Stimulated activated CD4-positive, alpha-beta T cell treated with anti-CD3 and anti-CD28 coated beads, Interleukin-1b, Interleukin-23, amount 100 ng/mL, for 4 hours (primary cell): ENCODE measurements at regions not wholly inside any gene's neighbourhood (a gene's known extent, or its start where the extent isn't known, plus 50 kb on each side); places are given as distances from the start of the nearest gene placed in this dataset.
"Not testable (repeated sequence)": the region's sequence is repeated elsewhere in the genome, so short reads cannot be mapped to it uniquely, and the experiment has no call there.

Experiments used
- DNase-seq, 2 donors: peaks; one replicate each; pipeline ENCODE4 v3.0.0-alpha.2; 2020; ENCODE audit warnings: low read depth in 2 of 2

- no peak for DNase-seq
Measured at GRCh38 chr6:84635081-84635761, 129.2 kb downstream of the TBX18 start.

- no peak for DNase-seq
Measured at GRCh38 chr6:84633771-84634170, 130.6 kb downstream of the TBX18 start.

- not testable (repeated sequence) for DNase-seq
Measured at GRCh38 chr6:84626527-84626926, 137.9 kb downstream of the TBX18 start.

GRCh38 chr6:84625506-84625905 is 138.9 kb downstream of the TBX18 start:
- DNase-seq = no peak

- DNase-seq = no peak
Measured at GRCh38 chr6:84623956-84624680, 140.3 kb downstream of the TBX18 start.

- DNase-seq = no peak
Measured at GRCh38 chr6:84618836-84619235, 145.6 kb downstream of the TBX18 start.

- no peak for DNase-seq
Measured at GRCh38 chr6:84618046-84618752, 146.2 kb downstream of the TBX18 start.

- no peak for DNase-seq
Measured at GRCh38 chr6:84615987-84616386, 148.4 kb downstream of the TBX18 start.

GRCh38 chr6:84615113-84615850 is 149.1 kb downstream of the TBX18 start:
- DNase-seq = no peak

- no peak for DNase-seq
Measured at GRCh38 chr6:84606860-84607259, 157.5 kb downstream of the TBX18 start.

GRCh38 chr6:84605298-84605697 is 159.1 kb downstream of the TBX18 start:
- DNase-seq = no peak

- DNase-seq = no peak
Measured at GRCh38 chr6:84601366-84601765, 163.0 kb downstream of the TBX18 start.

- DNase-seq = no peak
Measured at GRCh38 chr6:84599991-84600390, 164.4 kb downstream of the TBX18 start.

GRCh38 chr6:84597238-84597875 is 167.0 kb downstream of the TBX18 start:
- no peak for DNase-seq

- no peak for DNase-seq
Measured at GRCh38 chr6:84596488-84596887, 167.9 kb downstream of the TBX18 start.

- DNase-seq = no peak
Measured at GRCh38 chr6:84588697-84589080, 175.7 kb downstream of the TBX18 start.

- DNase-seq = not testable (repeated sequence)
Measured at GRCh38 chr6:84587994-84588696, 176.3 kb downstream of the TBX18 start.

GRCh38 chr6:84587202-84587940 is 177.0 kb downstream of the TBX18 start:
- DNase-seq = not testable (repeated sequence)

GRCh38 chr6:84583784-84584183 is 180.6 kb downstream of the TBX18 start:
- DNase-seq = no peak

GRCh38 chr6:84582997-84583396 is 181.4 kb downstream of the TBX18 start:
- DNase-seq = no peak
